ENCODE measurements at regions not wholly inside any gene's neighbourhood (a gene's known extent, or its start where the extent isn't known, plus 50 kb on each side); places are given as distances from the start of the nearest gene placed in this dataset.

DNA sequence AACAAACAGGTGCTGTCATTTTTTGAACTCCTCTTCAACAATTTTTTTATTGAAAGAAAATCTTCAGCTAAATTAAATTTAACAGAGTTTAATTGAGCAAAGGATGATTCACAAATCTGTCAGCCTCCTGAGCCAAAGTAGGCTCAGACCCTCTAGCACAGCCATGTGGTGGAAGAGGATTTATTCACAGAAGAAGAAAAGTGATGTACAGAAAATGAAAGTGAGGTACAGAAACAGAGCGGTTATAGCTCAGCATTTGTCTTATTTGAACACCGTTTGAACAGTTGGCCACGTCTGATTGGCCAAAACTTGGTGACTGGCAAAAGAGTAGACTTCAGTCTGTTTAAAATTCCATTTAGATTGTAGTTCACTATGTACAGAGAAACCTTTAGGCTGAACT, 217.3 kb downstream of the SPANXN1 start:
- Histone ChIP-seq H3K4me3 (no peak overlapping the region), H3K27ac (ENCODE audit: extremely low read depth, low read depth, low read length) (no peak overlapping the region), H4K20me1 (replicated peaks; ENCODE audit: control insufficient read depth, insufficient read depth, low read length) (no peaks in the 10 kb centered on the region), H3K79me2 (ENCODE audit: control insufficient read depth, insufficient read depth, low read length) (no peaks in the 10 kb centered on the region), H2AFZ (ENCODE audit: low read depth, low read length) (no peak overlapping the region), H3K36me3 (ENCODE audit: control insufficient read depth, insufficient read depth, low read length) (no peaks in the 10 kb centered on the region), H3K4me1 (replicated peaks in 1 of 2; ENCODE audit: control insufficient read depth in 2 of 2, insufficient read depth in 2 of 2, low read length in 2 of 2) (no peaks in the 10 kb centered on the region), H3K9me1 (ENCODE audit: control insufficient read depth, insufficient read depth, low read length) (no peaks in the 10 kb centered on the region), H3K4me2 (ENCODE audit: insufficient read depth, low read length) (no peak overlapping the region), H3K9ac (ENCODE audit: insufficient read depth in 1 of 2, low read depth in 2 of 2, low read length in 2 of 2) (no peak overlapping the region), H3K27me3 (ENCODE audit: control insufficient read depth in 2 of 2, insufficient read depth in 2 of 2, low read length in 2 of 2) (no peaks in the 10 kb centered on the region), H3K9me3 (replicated peaks; ENCODE audit: control insufficient read depth, insufficient read depth, low read depth, low read length) (no peaks in the 10 kb centered on the region)
- CTCF ChIA-PET (ENCODE audit: low intra/inter-chr PET ratio) = no interaction called here
- in situ Hi-C loops (cut with MboI) (no loop called here), intact Hi-C loops (cut with micrococcal nuclease) (no loop called here)
- TF ChIP-seq PHB2 (IDR thresholded peaks at IDR 0.05; ENCODE audit: low read depth) (no peak), POLR2H (tag; IDR thresholded peaks at IDR 0.05; ENCODE audit: low read depth) (no peak), CBX5 (IDR thresholded peaks at IDR 0.05; ENCODE audit: borderline replicate concordance, low read depth) (no peak), PTTG1 (tag; IDR thresholded peaks at IDR 0.05; ENCODE audit: low read depth) (no peak), ZBTB17 (CRISPR knock-in tag; IDR thresholded peaks at IDR 0.05) (no peak), PCBP2 (IDR thresholded peaks at IDR 0.05; ENCODE audit: low read depth, low read length, poor library complexity, severe bottlenecking) (no peak), SUPT5H (IDR thresholded peaks at IDR 0.05) (no peak), ARID3B (CRISPR knock-in tag; IDR thresholded peaks at IDR 0.05; ENCODE audit: borderline replicate concordance) (no peak), STAG1 (CRISPR knock-in tag; IDR thresholded peaks at IDR 0.05; ENCODE audit: borderline replicate concordance) (no peak), ESRRA (IDR thresholded peaks at IDR 0.05; ENCODE audit: borderline replicate concordance, low read depth) (no peak), EHMT2 (IDR thresholded peaks at IDR 0.05) (no peak), BRF2 (IDR thresholded peaks at IDR 0.05; ENCODE audit: borderline replicate concordance, insufficient read depth, insufficient read length) (no peak), ARID1B (IDR thresholded peaks at IDR 0.05) (no peak), ELF2 (CRISPR knock-in tag; IDR thresholded peaks at IDR 0.05) (no peak), MEF2A (IDR thresholded peaks at IDR 0.05; ENCODE audit: control insufficient read depth, low read depth, low read length) (no peak)
- no peak for DNase-seq (ENCODE audit: extremely low read depth in 1 of 4, low spot score in 3 of 4)
- no peak for FAIRE-seq
- 0% methylated on average over 3 of the region's 3 CpGs for WGBS (ENCODE audit: insufficient coverage, low coverage, missing lambda C conversion rate)
- POLR2A ChIA-PET = no interaction called here
- no peak for ATAC-seq
- no TSS peak for BruUV-seq (replicated peaks)
